ENCODE measurements at regions not wholly inside any gene's neighbourhood (a gene's known extent, or its start where the extent isn't known, plus 50 kb on each side); places are given as distances from the start of the nearest gene placed in this dataset.
"Not testable (repeated sequence)": the region's sequence is repeated elsewhere in the genome, so short reads cannot be mapped to it uniquely, and the experiment has no call there.

DNA sequence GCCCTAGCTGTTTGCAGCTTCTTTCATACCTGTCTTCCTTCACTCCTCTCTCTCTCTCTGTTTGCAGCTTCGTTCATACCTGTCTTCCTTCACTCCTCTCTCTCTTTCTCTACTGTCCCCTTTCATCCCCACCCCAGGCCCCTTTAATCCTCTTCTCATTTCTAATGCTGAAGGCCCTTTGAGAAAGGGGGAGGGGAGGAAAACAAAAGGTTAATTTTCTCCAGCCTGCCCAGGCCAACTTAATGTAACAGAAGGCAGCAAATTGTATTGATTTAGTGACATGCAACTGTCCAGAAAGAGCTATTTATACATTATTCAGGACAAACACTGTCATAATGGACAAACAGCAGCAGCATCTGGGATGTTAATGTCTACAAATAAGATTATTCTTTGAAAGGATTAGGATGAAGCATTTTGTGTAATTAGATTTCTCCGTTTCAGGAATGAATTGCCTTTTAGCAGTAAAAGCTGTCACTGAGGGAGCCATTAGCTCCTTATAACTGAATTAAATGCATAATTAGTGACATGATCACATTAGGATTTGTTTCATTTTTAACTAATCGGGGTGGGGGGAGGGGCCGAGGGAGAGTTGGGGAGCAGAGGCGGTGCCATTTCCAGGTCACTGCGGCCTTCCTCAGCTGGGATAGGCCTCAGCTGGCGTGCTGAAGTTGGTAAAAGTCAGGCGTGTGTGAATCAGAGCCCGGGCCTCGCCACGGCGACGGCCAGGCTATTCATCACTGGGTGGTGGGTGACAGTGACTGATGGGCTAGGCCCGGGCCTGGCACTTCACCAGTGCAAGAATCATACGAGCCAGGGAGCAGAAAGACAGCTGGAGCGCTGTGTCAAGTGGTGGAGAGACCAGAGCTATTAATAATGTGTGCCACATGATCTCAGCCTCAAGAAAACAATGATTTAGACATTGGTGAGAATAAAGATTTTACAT lies 174.5 kb downstream of the NKX6-1 start:
- Histone ChIP-seq H3K4me3 (ENCODE audit: low read length) (no peak overlapping the region), H3K9ac (ENCODE audit: low read depth, low read length) (no peak overlapping the region), H3K9me3 (ENCODE audit: insufficient read depth, low read depth, low read length) (no peaks in the 10 kb centered on the region), H3K4me1 (ENCODE audit: insufficient read depth, low read length) (peaks cover 25% of the 10 kb centered on the region), H3K27ac (ENCODE audit: low read depth, low read length) (peak overlapping the region; percentile 7; the same call in 1 of the 2 replicates), H3K36me3 (ENCODE audit: insufficient read depth, low read length) (no peaks in the 10 kb centered on the region), H3K27me3 (ENCODE audit: insufficient read depth, low read length) (no peaks in the 10 kb centered on the region)
- WGBS, result 70% methylated on average over 16 of the region's 16 CpGs

- H3K9ac ChIP-seq (ENCODE audit: low read depth, low read length), result no peak overlapping the region
- H3K36me3 ChIP-seq (ENCODE audit: insufficient read depth, low read length), result no peaks in the 10 kb centered on the region
- no peak overlapping the region for H3K4me3 ChIP-seq (ENCODE audit: low read length)
- H3K27me3 ChIP-seq (ENCODE audit: insufficient read depth, low read length), result no peaks in the 10 kb centered on the region
- no peak overlapping the region for H3K27ac ChIP-seq (ENCODE audit: low read depth, low read length)
- 91% methylated on average over 4 of the region's 4 CpGs for WGBS
- H3K9me3 ChIP-seq (ENCODE audit: insufficient read depth, low read depth, low read length), result no peaks in the 10 kb centered on the region
- peaks cover 6% of the 10 kb centered on the region for H3K4me1 ChIP-seq (ENCODE audit: insufficient read depth, low read length)
Observed at GRCh38 chr4:84319124-84319523, 180.0 kb downstream of the NKX6-1 start.

GRCh38 chr4:84317513-84317912 lies 181.6 kb downstream of the NKX6-1 start:
- no peak overlapping the region for H3K9ac ChIP-seq (ENCODE audit: low read depth, low read length)
- H3K36me3 ChIP-seq (ENCODE audit: insufficient read depth, low read length), result no peaks in the 10 kb centered on the region
- H3K4me1 ChIP-seq (ENCODE audit: insufficient read depth, low read length), result no peaks in the 10 kb centered on the region
- no peaks in the 10 kb centered on the region for H3K9me3 ChIP-seq (ENCODE audit: insufficient read depth, low read depth, low read length)
- no peaks in the 10 kb centered on the region for H3K27me3 ChIP-seq (ENCODE audit: insufficient read depth, low read length)
- H3K4me3 ChIP-seq (ENCODE audit: low read length), result no peak overlapping the region
- H3K27ac ChIP-seq (ENCODE audit: low read depth, low read length), result no peak overlapping the region

DNA sequence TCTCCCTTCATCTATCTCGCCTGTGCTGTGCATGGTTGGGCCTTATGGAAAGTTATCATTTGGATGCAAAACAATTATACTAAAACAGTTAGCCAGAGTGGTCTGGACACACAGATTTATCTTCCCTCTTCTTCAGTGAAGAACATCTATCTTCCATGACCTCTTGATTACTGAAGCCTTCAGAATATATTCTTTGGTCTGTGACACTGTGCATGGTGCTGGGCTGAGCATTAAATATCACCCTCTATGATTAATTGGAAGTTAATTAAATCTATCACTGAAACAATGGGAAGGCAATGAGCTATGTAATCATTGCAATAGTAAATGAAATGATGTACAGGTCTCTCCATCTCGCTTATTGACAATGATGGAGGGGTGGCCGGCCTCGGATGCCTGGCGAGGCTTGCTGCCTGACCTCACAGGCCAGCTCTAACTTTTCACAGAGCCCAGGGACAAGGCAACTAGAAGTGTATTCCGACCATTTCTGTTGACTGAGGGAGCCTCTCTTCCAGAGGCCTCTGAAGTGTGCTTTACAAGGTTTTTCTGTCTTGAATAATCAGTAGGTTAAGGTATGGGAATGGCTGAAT lies 186.6 kb downstream of the NKX6-1 start:
- 96% methylated on average over 6 of the region's 6 CpGs for WGBS
- H3K27me3 ChIP-seq (ENCODE audit: insufficient read depth, low read length), result no peaks in the 10 kb centered on the region
- H3K9ac ChIP-seq (ENCODE audit: low read depth, low read length), result no peak overlapping the region
- H3K9me3 ChIP-seq (ENCODE audit: insufficient read depth, low read depth, low read length), result no peaks in the 10 kb centered on the region
- no peaks in the 10 kb centered on the region for H3K4me1 ChIP-seq (ENCODE audit: insufficient read depth, low read length)
- H3K27ac ChIP-seq (ENCODE audit: low read depth, low read length), result no peak overlapping the region
- no peaks in the 10 kb centered on the region for H3K36me3 ChIP-seq (ENCODE audit: insufficient read depth, low read length)
- H3K4me3 ChIP-seq (ENCODE audit: low read length), result no peak overlapping the region

GRCh38 chr4:84309191-84309590 lies 189.9 kb downstream of the NKX6-1 start:
- H3K27me3 ChIP-seq (ENCODE audit: insufficient read depth, low read length), result no peaks in the 10 kb centered on the region
- H3K9me3 ChIP-seq (ENCODE audit: insufficient read depth, low read depth, low read length), result no peaks in the 10 kb centered on the region
- no peak overlapping the region for H3K27ac ChIP-seq (ENCODE audit: low read depth, low read length)
- no peak overlapping the region for H3K4me3 ChIP-seq (ENCODE audit: low read length)
- H3K36me3 ChIP-seq (ENCODE audit: insufficient read depth, low read length), result no peaks in the 10 kb centered on the region
- no peak overlapping the region for H3K9ac ChIP-seq (ENCODE audit: low read depth, low read length)
- no peaks in the 10 kb centered on the region for H3K4me1 ChIP-seq (ENCODE audit: insufficient read depth, low read length)
- 92% methylated on average over 3 of the region's 3 CpGs for WGBS

DNA sequence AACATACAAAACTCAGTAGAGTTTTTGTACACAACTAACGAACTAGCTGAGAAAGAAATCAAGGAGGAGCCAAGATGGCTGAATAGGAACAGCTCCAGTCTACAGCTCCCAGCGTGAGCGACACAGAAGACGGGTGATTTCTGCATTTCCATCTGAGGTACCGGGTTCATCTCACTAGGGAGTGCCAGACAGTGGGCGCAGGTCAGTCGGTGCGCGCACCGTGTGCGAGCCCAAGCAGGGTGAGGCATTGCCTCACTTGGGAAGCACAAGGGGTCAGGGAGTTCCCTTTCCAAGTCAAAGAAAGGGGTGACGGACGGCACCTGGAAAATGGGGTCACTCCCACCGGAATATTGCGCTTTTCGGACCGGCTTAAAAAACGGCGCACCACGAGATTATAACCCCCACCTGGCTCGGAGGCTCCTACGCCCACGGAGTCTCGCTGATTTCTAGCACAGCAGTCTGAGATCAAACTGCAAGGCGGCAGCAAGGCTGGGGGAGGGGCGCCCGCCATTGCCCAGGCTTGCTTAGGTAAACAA lies 200.3 kb downstream of the NKX6-1 start:
- H3K9me3 ChIP-seq (ENCODE audit: insufficient read depth, low read depth, low read length); H3K27me3 ChIP-seq (ENCODE audit: insufficient read depth, low read length); H3K4me1 ChIP-seq (ENCODE audit: insufficient read depth, low read length); H3K36me3 ChIP-seq (ENCODE audit: insufficient read depth, low read length); H3K27ac ChIP-seq (ENCODE audit: low read depth, low read length): not testable (repeated sequence)
- 78% methylated on average over 24 of the region's 27 CpGs for WGBS
- peak overlapping the region; percentile 54; the same call in 1 of the 2 replicates for H3K9ac ChIP-seq (ENCODE audit: low read depth, low read length)
- 0 out of 2 replicates have a peak overlapping the region, but pooled peaks have one; percentile 14 for H3K4me3 ChIP-seq (ENCODE audit: low read length)

DNA sequence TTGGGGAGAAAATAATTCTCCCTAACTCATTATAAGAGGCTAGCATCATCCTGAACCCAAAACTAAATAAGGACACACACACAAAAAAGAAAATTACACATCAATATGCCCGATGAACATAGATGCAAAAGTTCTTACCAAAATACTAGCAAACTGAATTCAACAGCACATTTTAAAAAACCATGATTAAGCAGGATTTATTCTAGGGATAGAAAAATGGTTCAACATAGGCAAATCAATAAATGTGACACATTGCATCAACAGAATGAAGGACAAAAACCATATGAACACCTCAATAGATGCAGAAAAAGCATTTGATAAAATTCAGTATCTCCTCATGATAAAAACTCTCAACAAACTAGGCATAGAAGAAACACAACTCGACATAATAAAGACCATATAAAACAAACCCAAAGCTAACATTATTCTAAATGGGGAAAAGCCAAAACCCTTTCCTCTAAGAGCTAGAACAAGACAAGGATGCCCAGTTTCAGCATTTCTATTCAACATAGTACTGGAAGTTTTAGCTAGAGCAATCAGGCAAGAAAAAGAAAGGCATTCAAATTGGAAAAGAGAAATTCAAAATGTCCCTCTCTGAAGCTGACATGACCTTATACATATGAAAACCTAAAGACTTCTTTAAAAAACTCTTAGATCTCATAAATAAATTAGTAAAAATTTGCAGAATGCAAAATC lies 200.9 kb downstream of the NKX6-1 start:
- no peaks in the 10 kb centered on the region for H3K9me3 ChIP-seq (ENCODE audit: insufficient read depth, low read depth, low read length)
- H3K9ac ChIP-seq (ENCODE audit: low read depth, low read length), result no peak overlapping the region
- no peaks in the 10 kb centered on the region for H3K36me3 ChIP-seq (ENCODE audit: insufficient read depth, low read length)
- H3K4me1 ChIP-seq (ENCODE audit: insufficient read depth, low read length), result peaks cover 7% of the 10 kb centered on the region; the same call in 1 of the 2 replicates
- H3K27ac ChIP-seq (ENCODE audit: low read depth, low read length), result no peak overlapping the region
- no peak overlapping the region for H3K4me3 ChIP-seq (ENCODE audit: low read length)
- 98% methylated on average over 2 of the region's 2 CpGs for WGBS
- H3K27me3 ChIP-seq (ENCODE audit: insufficient read depth, low read length), result no peaks in the 10 kb centered on the region

DNA sequence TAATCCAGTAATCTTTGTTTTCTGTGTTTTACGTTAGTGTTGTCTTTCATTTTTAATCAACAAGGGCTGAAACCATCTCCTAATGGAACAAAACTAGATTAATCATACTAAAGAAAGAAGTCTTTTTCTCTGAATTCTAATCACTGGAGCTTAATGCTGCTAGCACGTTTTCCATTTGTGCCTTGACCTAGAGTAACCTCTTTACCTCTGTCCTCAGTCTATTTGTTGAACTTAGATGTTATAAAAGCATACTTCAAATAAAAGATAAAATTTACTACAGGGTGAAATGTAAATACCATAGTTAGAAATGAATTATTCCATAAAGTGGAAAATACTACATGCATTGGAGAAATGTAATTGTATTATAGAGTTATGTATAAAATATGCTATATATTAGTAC lies 207.1 kb downstream of the NKX6-1 start:
- Histone ChIP-seq H3K9me3 (ENCODE audit: insufficient read depth, low read depth, low read length) (no peaks in the 10 kb centered on the region), H3K27ac (ENCODE audit: low read depth, low read length) (no peak overlapping the region), H3K9ac (ENCODE audit: low read depth, low read length) (no peak overlapping the region), H3K36me3 (ENCODE audit: insufficient read depth, low read length) (no peaks in the 10 kb centered on the region), H3K4me1 (ENCODE audit: insufficient read depth, low read length) (no peaks in the 10 kb centered on the region), H3K27me3 (ENCODE audit: insufficient read depth, low read length) (no peaks in the 10 kb centered on the region), H3K4me3 (ENCODE audit: low read length) (no peak overlapping the region)
- WGBS, result 100% methylated on average over 1 of the region's 2 CpGs

GRCh38 chr4:84286048-84286447 lies 213.0 kb downstream of the NKX6-1 start:
- WGBS, result 78% methylated on average over 5 of the region's 5 CpGs
- Histone ChIP-seq H3K4me1 (ENCODE audit: insufficient read depth, low read length) (no peaks in the 10 kb centered on the region), H3K9ac (ENCODE audit: low read depth, low read length) (no peak overlapping the region), H3K27ac (ENCODE audit: low read depth, low read length) (no peak overlapping the region), H3K4me3 (ENCODE audit: low read length) (no peak overlapping the region), H3K27me3 (ENCODE audit: insufficient read depth, low read length) (no peaks in the 10 kb centered on the region), H3K9me3 (ENCODE audit: insufficient read depth, low read depth, low read length) (no peaks in the 10 kb centered on the region), H3K36me3 (ENCODE audit: insufficient read depth, low read length) (no peaks in the 10 kb centered on the region)

GRCh38 chr4:84279678-84280077 lies 219.4 kb downstream of the NKX6-1 start:
- no peak overlapping the region for H3K9ac ChIP-seq (ENCODE audit: low read depth, low read length)
- 71% methylated on average over 1 of the region's 1 CpG for WGBS
- no peak overlapping the region for H3K4me3 ChIP-seq (ENCODE audit: low read length)
- H3K36me3 ChIP-seq (ENCODE audit: insufficient read depth, low read length), result no peaks in the 10 kb centered on the region
- H3K27ac ChIP-seq (ENCODE audit: low read depth, low read length), result no peak overlapping the region
- H3K27me3 ChIP-seq (ENCODE audit: insufficient read depth, low read length), result no peaks in the 10 kb centered on the region
- H3K9me3 ChIP-seq (ENCODE audit: insufficient read depth, low read depth, low read length), result no peaks in the 10 kb centered on the region
- no peaks in the 10 kb centered on the region for H3K4me1 ChIP-seq (ENCODE audit: insufficient read depth, low read length)

- no peak overlapping the region for H3K4me3 ChIP-seq (ENCODE audit: low read length)
- H3K4me1 ChIP-seq (ENCODE audit: insufficient read depth, low read length), result no peaks in the 10 kb centered on the region
- no peaks in the 10 kb centered on the region for H3K36me3 ChIP-seq (ENCODE audit: insufficient read depth, low read length)
- H3K9me3 ChIP-seq (ENCODE audit: insufficient read depth, low read depth, low read length), result no peaks in the 10 kb centered on the region
- 100% methylated on average over 2 of the region's 2 CpGs for WGBS
- no peak overlapping the region for H3K9ac ChIP-seq (ENCODE audit: low read depth, low read length)
- no peaks in the 10 kb centered on the region for H3K27me3 ChIP-seq (ENCODE audit: insufficient read depth, low read length)
- H3K27ac ChIP-seq (ENCODE audit: low read depth, low read length), result no peak overlapping the region
Observed at GRCh38 chr4:84277923-84278322, 221.2 kb downstream of the NKX6-1 start.
